Mucosa of gallbladder (tissue), 1 donor: ENCODE measurements at regions not wholly inside any gene's neighbourhood (a gene's known extent, or its start where the extent isn't known, plus 50 kb on each side); places are given as distances from the start of the nearest gene placed in this dataset.

Experiments
- DNase-seq: peaks from one replicate; pipeline ENCODE4 v3.0.0-alpha.2; 2020; ENCODE audit warnings: low spot score
- donor health status: DM: no; HTN: no; CAD: no.

DNA sequence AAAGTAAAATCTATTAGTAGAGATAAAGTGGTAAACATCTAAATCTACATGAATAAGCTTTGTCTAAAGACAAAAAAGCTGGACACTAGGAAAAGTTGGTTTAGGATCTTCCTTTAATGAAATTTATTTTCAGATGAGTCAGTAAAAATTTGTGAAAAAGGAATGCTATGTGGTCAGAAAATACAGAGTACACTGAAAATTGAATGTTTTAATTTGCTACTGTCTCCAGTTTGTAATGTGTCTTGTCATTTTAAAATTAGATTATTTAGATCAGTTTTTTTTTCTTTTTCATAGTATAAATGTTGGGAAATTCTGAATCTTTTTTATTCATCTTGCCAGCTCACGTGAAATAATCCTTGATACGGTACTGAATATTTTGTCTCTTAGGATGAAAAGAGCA, 56.9 kb downstream of the SLITRK6 start:
- no peak for DNase-seq

DNA sequence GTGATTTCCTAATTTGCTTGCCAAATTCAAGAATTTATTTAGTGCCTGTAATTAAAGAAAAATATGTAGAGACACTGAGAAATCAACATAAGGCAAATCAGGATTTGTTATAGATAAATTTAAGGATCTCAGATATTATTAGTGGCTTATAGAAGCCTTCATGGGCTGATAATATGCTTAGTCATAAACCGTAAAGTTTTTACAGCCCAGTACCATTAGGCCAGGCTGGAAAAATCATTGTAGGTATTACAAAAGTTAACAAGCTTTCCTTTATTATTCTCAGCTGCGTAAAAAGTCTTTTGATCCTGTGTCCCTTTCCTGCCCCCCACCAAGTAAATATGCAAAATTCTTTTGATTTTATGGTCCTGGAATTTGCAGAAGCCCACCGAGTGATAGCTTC, 58.2 kb downstream of the SLITRK6 start:
- no peak for DNase-seq

DNA sequence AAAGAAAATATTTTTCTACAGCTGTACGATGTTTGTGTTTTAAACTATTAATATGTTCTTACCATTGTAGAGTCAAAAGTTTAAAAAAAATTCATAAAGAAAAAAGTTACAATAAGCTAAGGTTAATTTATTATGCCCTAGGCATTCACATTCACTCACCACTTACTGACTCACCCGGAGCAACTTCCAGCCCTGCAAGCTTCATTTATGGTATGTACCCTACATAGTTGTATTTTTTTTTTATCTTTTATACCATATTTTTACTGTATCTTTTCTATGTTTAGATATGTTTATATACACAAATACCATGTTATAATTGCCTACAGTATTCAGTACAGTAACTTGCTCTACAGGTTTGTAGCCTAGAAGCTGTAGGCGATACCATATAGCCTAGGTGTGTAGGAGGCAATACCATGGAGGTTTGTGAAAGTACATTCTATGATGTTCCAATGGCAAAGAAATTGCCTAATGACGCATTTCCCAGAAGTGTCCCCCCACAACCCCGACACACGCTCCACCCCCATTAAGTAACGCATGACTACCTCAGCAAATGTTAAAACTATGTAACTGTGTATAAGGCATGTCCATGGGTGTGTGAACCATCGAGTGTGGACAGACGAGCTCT, 60.4 kb downstream of the SLITRK6 start:
- DNase-seq = no peak

DNA sequence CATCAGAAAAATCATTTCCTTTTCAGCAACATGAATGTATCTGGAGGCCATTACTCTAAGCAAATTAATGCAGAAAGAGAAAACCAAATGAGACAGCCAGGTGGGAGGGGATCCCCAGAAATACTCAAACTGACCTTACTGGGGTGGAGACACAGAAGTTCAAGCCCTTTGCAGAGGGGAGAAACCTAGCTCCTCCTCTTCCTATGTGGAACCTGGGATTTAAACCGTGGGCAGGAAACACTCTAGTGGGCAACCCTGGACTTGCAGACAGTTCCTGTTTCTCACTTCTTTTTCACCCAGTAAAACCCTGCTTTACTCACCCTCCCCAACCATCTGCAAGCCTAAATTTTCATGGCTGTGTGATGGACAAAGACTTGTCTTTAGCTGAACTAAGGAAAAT, 61.3 kb downstream of the SLITRK6 start:
- no peak for DNase-seq

DNA sequence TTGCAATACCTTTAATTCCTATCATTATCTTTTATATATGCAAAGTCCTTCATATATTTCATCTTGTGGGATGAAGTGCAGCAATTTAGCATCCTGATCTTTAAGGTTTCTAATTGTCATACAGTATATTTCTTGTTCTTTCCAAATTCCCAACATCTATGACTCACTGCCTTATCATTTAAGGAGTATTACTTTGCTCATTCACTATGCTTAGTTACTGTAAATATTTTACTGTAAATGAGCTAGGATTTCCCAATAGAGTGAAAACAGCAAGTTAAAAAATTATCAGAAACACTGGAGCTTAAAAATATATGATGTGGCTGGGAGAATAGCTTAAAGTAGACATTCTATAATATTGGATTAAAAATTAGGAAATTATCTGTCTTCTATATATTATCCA, 69.9 kb downstream of the SLITRK6 start:
- DNase-seq = no peak

DNA sequence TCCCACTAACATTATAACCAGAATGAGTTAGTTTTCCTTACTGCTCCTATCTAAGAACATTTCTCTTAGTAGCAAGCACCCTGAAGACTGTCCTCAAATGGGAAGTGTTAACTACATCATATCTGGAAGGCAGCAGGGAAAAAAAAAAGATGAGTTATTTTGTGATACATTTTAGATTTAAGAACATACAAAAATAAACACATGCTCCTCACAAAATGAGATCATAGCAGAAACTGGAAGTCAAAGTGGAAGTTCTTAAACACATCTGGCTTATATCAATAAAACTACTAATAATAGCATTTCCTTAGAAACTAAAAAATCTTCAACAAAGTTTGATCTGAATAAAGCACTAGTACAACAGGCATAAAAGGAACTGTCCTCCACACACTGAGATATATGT, 70.4 kb downstream of the SLITRK6 start:
- DNase-seq = no peak

DNA sequence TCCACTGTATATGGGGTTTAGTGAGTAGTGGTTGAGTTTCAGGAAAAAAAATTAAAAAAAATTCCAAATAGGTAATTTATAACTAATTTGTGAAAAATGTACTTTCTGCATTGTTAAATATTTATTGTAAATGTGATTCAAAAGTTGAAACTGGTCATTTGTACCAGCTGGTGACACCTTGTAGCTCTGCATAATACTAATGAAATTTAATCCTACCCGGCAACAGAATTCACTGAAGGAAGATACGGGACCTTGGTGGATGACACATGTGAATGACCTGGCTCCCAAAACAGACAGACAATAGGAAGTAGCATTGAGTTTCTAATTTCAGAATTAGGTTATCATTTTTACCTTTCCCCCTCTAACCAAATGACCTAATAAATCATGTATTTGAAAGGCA, 73.8 kb downstream of the SLITRK6 start:
- DNase-seq = no peak

DNA sequence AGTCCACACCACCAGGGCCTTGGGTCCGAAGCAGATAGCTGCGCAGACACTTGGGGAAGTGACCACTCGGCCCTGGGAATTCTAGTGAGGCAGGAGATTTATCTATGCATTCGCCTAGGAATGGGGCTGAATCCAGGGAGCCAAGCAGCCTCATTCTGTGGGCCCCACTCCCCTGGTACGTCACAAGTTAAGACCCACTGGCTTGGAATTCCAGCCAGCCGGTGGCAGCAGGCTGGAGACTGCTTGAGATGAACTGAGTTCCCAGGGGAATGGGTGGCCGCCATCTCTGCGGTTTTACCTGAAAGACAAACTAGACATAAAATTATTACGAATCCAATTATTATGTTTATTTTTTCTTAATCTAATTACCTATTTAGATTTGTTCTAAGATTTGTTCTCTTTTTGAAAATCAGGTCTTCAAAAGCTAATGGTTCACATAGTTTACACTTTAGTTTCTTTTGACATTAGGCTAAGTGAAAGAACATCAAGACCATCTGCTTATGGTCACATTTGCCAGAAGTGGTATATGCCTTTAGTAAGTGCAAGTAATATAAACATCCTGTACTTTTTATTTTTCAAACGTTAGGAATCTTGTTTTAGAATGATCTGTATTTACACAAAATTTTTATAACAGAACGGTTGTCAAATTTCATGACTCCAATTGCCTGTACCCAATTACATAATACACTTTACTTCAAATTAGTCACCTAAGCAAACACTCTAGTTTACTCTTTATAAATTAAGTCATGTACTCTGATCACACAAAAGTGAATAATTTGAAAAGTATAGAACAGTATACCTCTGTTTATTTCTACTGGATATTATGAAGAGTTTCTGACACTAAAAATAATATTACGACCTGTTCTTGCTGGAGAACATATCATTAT, 74.4 kb downstream of the SLITRK6 start:
- DNase-seq = no peak

DNA sequence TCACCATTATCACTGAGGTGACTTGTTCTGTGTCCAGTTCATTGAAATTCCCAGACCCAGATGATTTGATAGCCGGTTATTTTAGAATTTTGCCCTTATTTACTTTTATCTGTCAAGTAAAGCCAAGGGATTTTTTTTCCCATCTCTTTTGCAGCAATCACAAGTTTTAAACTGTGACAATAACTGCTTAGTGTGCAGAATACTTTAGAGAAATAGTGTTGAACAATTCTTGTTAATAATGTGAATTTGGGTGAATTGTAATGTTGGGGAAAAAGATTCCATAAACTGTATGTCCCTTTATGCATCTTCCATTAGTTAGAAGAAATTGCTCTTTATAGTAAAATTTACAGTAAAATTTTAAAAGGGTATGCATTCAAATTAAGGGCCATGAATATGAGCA, 79.5 kb downstream of the SLITRK6 start:
- DNase-seq = no peak

DNA sequence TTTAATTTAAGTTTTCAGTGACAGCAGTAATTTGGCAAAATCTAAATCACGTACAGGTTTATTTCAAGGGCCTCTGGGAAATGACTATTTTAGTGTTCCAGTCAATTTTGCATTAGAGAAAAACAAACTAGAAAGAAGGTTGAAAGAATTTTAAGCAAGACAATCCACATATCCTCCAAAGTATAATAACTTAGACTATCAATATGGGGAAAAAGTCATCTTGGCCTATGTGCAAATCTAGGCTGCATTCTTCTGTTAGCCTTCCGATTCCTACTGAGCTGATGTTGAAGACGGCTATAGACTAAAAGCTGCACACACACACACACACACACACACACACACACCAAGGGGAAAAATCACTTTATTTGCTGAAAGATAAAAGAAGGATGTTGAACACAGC, 81.3 kb downstream of the SLITRK6 start:
- no peak for DNase-seq

DNA sequence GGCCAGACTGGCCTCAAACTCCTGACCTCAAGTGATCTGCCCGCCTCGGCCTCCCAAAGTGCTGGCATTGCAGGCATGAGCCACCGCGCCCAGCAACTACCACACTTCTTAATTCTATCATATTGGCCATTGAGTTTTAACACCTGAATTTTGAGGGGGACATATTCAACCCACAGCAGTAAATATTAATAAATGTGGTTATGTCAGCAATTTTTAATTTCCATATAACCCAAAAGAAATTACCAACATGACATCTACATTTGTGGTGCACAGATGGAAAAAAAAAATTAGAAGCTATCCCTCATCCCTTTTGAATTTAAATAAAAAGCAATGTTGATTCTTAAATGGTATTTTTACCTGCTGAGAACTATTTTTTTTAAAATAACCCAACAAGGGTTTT, 88.7 kb downstream of the SLITRK6 start:
- DNase-seq = no peak

DNA sequence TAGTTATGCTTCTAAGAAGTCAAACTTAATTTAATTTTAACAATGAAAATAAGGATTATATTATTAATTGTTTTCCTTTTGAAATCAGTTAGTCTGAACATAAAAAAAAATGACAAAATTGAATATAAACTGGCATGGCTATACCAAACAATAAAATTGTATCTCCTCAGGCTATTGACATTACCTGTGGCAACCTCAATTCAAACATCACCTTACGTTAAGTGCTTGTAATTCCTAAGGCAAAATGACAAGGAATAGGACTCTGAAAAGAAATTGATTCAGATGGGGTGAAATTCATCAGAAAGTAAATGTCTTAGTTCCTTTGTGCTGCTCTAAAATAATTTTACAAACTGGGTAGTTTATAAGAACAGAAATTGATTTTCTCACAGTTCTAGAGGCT, 89.5 kb downstream of the SLITRK6 start:
- DNase-seq = no peak

DNA sequence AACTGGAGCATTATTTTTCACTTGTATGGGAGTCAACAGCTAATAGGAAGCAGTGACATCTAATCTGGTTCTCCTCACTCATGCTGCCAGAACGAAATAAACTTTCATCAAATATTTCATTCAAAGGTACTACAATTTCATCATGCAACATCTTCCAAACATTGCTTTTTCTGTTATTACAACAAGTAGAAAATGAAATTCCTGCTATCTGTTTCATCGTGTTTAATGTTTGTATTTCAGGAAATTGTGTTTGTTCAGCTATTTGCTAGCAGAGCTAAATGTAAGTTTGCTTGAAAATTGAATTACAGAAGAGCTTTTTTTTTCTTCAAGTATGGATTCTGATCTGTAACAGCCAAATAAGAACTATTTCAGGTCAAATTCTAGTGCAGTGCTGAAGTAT, 90.1 kb downstream of the SLITRK6 start:
- no peak for DNase-seq

DNA sequence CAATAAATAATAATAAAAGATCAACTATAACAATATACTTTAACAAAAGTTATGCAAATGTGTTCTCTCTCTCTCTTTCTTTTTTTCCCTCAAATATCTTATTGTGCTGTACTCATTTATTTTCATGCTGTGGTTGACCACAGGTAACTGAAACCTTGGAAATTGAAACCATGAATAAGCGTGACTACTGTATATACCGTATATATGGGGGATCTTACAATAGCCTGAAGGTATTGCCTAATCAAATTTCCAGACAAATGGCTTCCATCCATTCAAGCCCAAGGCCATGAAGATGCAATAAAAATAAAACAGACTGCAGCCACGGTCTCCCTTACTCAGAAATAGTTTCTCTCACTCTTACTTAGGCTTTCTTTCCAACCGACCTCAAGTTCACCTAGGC, 98.3 kb downstream of the SLITRK6 start:
- no peak for DNase-seq

DNA sequence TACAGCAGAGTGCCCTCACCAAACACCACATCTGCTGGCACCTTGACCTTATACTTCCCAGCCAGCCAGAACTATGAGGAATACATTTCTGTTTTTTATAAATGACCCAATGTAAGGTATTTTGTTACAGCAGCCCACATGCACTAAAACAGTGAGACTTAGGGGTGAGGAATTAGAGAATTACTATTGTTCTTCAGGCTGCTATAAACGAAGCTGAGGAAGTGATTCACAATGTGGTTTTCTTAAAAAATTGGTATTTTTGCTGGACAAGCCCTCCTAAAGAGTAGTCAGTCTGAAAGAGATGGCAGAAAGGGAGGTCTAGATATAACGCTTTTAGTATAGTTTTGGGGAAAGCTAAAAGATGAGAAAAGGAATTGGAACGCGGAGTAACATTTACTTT, 101.0 kb downstream of the SLITRK6 start:
- DNase-seq = no peak

DNA sequence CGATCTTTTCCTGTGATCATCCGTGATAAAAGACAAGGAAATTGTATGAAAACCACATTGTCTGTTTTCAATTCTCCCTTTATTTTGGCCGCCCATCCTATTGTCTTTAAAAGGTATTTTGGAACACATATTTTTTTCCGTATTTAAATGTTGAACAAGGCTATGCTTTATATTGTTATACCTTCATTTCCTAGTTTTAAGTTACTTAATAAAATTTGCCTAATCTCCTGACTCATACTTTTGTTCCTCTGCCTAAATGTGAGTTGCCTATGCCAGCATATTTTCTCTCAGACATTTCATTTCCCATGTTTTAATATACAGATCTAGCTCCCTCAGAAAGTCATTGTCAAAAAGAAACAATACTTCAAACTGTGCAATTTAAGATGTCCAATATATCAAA, 104.2 kb downstream of the SLITRK6 start:
- no peak for DNase-seq

DNA sequence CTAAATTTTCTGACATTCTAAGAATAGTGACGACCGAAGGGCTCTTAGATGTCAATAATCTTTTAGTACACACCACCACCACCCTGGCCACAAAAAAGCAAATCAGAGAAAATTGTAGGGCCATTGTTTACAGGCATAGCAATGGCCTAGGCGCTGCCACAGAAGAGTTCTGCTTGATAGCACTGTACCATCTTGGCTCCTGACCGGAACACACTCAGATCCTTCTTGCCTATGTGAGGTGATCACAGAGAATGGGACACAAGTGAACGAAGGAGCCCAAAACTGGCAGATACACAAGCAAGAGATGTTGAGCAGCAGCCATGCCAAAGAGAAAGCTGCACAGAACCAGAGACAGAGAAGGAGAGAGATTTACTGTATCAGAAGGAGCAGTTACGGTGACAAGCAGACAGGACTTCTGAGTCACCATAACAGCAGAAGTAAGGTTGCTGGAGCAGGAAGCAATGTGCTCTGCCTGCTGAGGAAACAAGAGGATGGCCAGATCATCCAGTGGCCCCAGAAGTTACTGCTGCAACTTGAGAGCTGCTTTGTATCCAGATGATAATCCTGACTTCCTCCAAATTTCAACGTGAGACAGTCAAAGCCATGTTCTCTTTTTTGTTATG, 105.2 kb downstream of the SLITRK6 start:
- DNase-seq = no peak

DNA sequence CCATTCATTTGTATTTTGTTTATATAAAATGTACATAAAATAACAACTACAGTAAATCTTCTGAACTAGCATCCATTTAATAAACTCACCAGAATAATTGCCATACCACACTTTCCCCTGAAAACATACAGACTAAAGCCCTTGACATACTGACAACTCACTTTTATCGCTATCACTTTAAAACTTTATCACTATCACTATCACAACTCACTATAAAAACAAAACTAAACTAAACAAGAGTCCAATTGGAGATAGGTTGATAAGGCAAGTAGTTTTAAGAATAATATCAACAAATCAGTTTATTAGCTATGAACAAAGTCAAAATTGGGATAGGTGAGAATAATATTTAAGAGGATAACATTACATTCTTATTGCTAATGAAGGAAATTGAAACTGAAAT, 108.9 kb downstream of the SLITRK6 start:
- DNase-seq = no peak

DNA sequence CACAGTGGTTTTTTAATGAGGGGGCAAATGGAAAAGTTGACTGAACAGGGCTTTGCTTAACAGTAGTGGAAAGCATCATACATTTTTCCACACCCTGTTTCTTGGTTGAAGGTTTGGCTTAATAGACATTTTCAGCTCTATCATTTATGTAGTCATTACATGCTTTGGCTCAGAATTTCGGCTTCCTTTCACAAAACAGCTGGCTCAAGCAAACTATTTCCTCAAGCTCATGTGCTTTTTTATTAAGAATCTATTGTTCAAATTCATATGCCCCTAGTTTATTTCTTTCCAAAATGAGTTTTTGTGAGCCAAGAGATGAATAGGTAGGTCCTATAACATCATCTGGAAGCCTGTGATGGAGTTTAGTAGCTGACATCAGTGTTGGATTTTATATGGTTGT, 113.8 kb downstream of the SLITRK6 start:
- no peak for DNase-seq

DNA sequence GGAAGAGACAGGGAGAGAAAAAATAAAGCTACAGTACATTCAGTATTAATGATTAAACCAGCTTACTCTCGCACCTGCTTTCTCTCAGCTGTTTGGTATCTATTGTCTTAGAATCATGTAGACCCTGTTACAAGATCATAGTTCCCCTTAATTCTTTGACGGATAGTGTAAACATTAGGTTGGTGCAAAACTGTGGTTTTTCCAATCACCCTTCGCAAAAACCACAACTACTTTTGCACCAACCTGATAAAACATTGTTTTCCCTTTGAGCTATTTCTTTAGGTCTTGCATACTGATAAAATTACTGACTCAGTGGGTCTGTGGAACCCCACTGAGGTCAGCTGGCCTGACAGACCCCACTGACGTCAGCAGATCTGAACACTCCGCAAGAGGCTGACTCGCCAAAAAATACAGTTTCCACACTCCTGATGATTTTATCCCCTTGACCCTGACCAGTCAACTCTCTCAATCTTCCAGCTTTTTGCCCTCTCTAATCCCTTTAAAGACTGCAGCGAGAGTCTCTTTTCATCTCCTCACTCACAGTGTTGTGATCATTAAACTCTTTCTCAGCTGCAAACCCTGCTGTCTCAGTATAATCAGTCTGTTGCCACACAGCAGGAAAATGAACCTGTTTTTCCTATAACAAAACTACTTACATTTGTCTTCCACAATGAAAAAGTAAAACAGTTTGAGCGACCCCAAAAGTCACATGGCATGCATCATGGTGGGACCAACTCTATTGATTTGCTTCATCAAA, 123.9 kb downstream of the SLITRK6 start:
- no peak for DNase-seq

DNA sequence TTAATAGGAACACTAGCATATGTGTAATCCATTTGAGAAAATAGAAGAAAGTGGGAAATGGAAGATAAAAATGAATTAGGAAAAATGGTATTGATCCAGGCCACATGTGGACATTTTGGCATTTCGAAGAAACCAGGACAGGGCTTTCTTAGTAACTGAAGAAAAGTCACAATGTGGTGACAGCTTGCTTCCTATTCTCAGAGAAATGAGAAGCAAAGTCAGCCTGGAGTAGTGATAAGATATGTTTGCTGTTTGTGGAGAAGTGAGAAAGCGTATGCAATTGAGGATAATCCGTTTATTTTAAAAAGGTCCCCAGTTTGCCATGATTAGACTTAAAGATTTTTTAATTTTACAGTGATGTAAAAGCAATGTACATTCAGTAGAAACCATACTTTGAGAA, 127.9 kb downstream of the SLITRK6 start:
- DNase-seq = no peak

DNA sequence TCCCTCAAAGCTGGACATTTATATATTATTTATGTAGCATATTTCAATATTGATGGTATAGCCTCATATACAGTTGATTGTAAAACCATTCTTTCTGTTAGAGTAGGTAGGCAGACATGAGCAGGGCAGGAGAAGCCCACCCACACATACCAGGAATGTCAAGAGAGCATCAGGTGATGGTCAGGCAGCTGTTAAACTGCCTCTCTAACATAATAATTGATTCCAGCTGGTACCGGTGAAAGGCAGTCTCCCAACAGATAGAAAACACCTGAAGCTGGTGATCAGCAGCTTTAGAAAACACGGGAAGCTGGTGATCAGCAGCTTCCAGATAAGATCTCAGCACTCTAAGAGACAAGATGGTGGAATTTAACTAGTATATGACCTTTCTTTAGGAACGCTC, 132.9 kb downstream of the SLITRK6 start:
- DNase-seq = no peak
